D341Med (cell line): ENCODE measurements at regions not wholly inside any gene's neighbourhood (a gene's known extent, or its start where the extent isn't known, plus 50 kb on each side); places are given as distances from the start of the nearest gene placed in this dataset.

Experiments used
- DNase-seq: peaks from one replicate; pipeline ENCODE4 v3.0.0; 2012; ENCODE audit warnings: low spot score

- DNase-seq: no peak
Measured at GRCh38 chr3:161818106-161818505, 321.5 kb downstream of the OTOL1 start.

- DNase-seq: no peak
Measured at GRCh38 chr3:161821591-161821990, 325.0 kb downstream of the OTOL1 start.

- no peak for DNase-seq
Measured at GRCh38 chr3:161822291-161822690, 325.7 kb downstream of the OTOL1 start.

- DNase-seq: no peak
Measured at GRCh38 chr3:161823910-161824309, 327.3 kb downstream of the OTOL1 start.

GRCh38 chr3:161838021-161838420 lies 341.4 kb downstream of the OTOL1 start:
- no peak for DNase-seq

- no peak for DNase-seq
Measured at GRCh38 chr3:161848376-161848775, 351.8 kb downstream of the OTOL1 start.

GRCh38 chr3:161851941-161852566 lies 355.4 kb downstream of the OTOL1 start:
- DNase-seq: peak; percentile 68

- DNase-seq: no peak
Measured at GRCh38 chr3:161852744-161853143, 356.1 kb downstream of the OTOL1 start.

GRCh38 chr3:161854232-161854771 lies 357.7 kb downstream of the OTOL1 start:
- DNase-seq: no peak

- DNase-seq: no peak
Measured at GRCh38 chr3:161859057-161859456, 362.4 kb downstream of the OTOL1 start.

GRCh38 chr3:161859865-161860450 lies 363.4 kb downstream of the OTOL1 start:
- no peak for DNase-seq

GRCh38 chr3:161863775-161864174 lies 367.2 kb downstream of the OTOL1 start:
- no peak for DNase-seq

- no peak for DNase-seq
Measured at GRCh38 chr3:161866176-161866575, 369.6 kb downstream of the OTOL1 start.

GRCh38 chr3:161875483-161875882 lies 378.9 kb downstream of the OTOL1 start:
- no peak for DNase-seq

GRCh38 chr3:161879470-161879869 lies 382.9 kb downstream of the OTOL1 start:
- DNase-seq: no peak

GRCh38 chr3:161884830-161885229 lies 388.2 kb downstream of the OTOL1 start:
- no peak for DNase-seq

GRCh38 chr3:161890147-161890625 lies 393.6 kb downstream of the OTOL1 start:
- no peak for DNase-seq

GRCh38 chr3:161893972-161894371 lies 397.4 kb downstream of the OTOL1 start:
- no peak for DNase-seq

- DNase-seq: no peak
Measured at GRCh38 chr3:161894657-161895056, 398.0 kb downstream of the OTOL1 start.

GRCh38 chr3:161905520-161906132 lies 409.0 kb downstream of the OTOL1 start:
- DNase-seq: no peak

- no peak for DNase-seq
Measured at GRCh38 chr3:161913786-161914389, 417.3 kb downstream of the OTOL1 start.

GRCh38 chr3:161914703-161915417 lies 418.3 kb downstream of the OTOL1 start:
- DNase-seq: peak; percentile 55
